ENCODE measurements at regions not wholly inside any gene's neighbourhood (a gene's known extent, or its start where the extent isn't known, plus 50 kb on each side); places are given as distances from the start of the nearest gene placed in this dataset.

GRCh38 chr18:78564518-78564917, 415.1 kb upstream of the SALL3 start:
- no peak for DNase-seq (ENCODE audit: low read depth)

GRCh38 chr18:78565240-78565639, 414.4 kb upstream of the SALL3 start:
- DNase-seq (ENCODE audit: low read depth): no peak

GRCh38 chr18:78566065-78566464, 413.6 kb upstream of the SALL3 start:
- DNase-seq (ENCODE audit: low read depth): no peak

- no peak for DNase-seq (ENCODE audit: low read depth)
These were observed 412.9 kb upstream of the SALL3 start for GRCh38 chr18:78566720-78567119.

- no peak for DNase-seq (ENCODE audit: low read depth)
These were observed 408.4 kb upstream of the SALL3 start for GRCh38 chr18:78571063-78571785.

- no peak for DNase-seq (ENCODE audit: low read depth)
These were observed 407.7 kb upstream of the SALL3 start for GRCh38 chr18:78571831-78572347.

GRCh38 chr18:78573773-78574172, 405.8 kb upstream of the SALL3 start:
- DNase-seq (ENCODE audit: low read depth): no peak

- no peak for DNase-seq (ENCODE audit: low read depth)
These were observed 402.7 kb upstream of the SALL3 start for GRCh38 chr18:78576967-78577366.

- no peak for DNase-seq (ENCODE audit: low read depth)
These were observed 400.2 kb upstream of the SALL3 start for GRCh38 chr18:78579449-78579848.

GRCh38 chr18:78579854-78580577, 399.6 kb upstream of the SALL3 start:
- DNase-seq (ENCODE audit: low read depth): no peak

GRCh38 chr18:78580835-78581339, 398.7 kb upstream of the SALL3 start:
- DNase-seq (ENCODE audit: low read depth): no peak

GRCh38 chr18:78582181-78582709, 397.4 kb upstream of the SALL3 start:
- DNase-seq (ENCODE audit: low read depth): no peak

- no peak for DNase-seq (ENCODE audit: low read depth)
These were observed 396.5 kb upstream of the SALL3 start for GRCh38 chr18:78582898-78583738.

GRCh38 chr18:78583739-78584458, 395.7 kb upstream of the SALL3 start:
- DNase-seq (ENCODE audit: low read depth): no peak

- no peak for DNase-seq (ENCODE audit: low read depth)
These were observed 395.1 kb upstream of the SALL3 start for GRCh38 chr18:78584459-78585022.

GRCh38 chr18:78586586-78586985, 393.0 kb upstream of the SALL3 start:
- DNase-seq (ENCODE audit: low read depth): no peak

GRCh38 chr18:78587096-78587495, 392.5 kb upstream of the SALL3 start:
- no peak for DNase-seq (ENCODE audit: low read depth)

GRCh38 chr18:78587626-78588600, 391.7 kb upstream of the SALL3 start:
- DNase-seq (ENCODE audit: low read depth): no peak

GRCh38 chr18:78589916-78590437, 389.6 kb upstream of the SALL3 start:
- DNase-seq (ENCODE audit: low read depth): no peak

- DNase-seq (ENCODE audit: low read depth): no peak
These were observed 384.2 kb upstream of the SALL3 start for GRCh38 chr18:78595453-78595852.
